H9 (cell line): ENCODE measurements at regions not wholly inside any gene's neighbourhood (a gene's known extent, or its start where the extent isn't known, plus 50 kb on each side); places are given as distances from the start of the nearest gene placed in this dataset.

Experiments
- DNase-seq: peaks from one replicate; pipeline ENCODE4 v3.0.0-alpha.2; 2017
- H2AFZ ChIP-seq: one replicate; pipeline ENCODE4 v1.6.1; 2013; ENCODE audit warnings: mild to moderate bottlenecking, low read length, control low read depth, moderate library complexity
- H2AK5ac ChIP-seq: 2 replicates; pipeline ENCODE4 v1.6.1; 2013; ENCODE audit warnings: low read length, control low read depth, mixed read lengths; ENCODE audit not compliant: insufficient read length
- H2BK120ac ChIP-seq: one replicate; pipeline ENCODE4 v1.6.1; 2013; ENCODE audit warnings: low read depth, mild to moderate bottlenecking, low read length, control low read depth, inconsistent platforms; ENCODE audit not compliant: poor library complexity, severe bottlenecking
- H2BK12ac ChIP-seq: 2 replicates; pipeline ENCODE4 v1.6.1; 2013; ENCODE audit warnings: low read length, control low read depth, mixed read lengths, low read depth; ENCODE audit not compliant: insufficient read length
- H2BK15ac ChIP-seq: 2 replicates; pipeline ENCODE4 v1.6.1; 2013; ENCODE audit warnings: low read depth, low read length, control low read depth
- H2BK20ac ChIP-seq: one replicate; pipeline ENCODE4 v1.6.1; 2013; ENCODE audit warnings: low read depth, mild to moderate bottlenecking, low read length, control low read depth, inconsistent platforms; ENCODE audit not compliant: poor library complexity, severe bottlenecking
- H2BK5ac ChIP-seq: 2 replicates; pipeline ENCODE4 v1.6.1; 2013; ENCODE audit warnings: low read length, control low read depth, mixed read lengths; ENCODE audit not compliant: insufficient read length
- H3K14ac ChIP-seq: 2 replicates; pipeline ENCODE4 v1.6.1; 2013; ENCODE audit warnings: low read length, control low read depth; ENCODE audit not compliant: insufficient read depth
- H3K18ac ChIP-seq: 2 replicates; pipeline ENCODE4 v1.6.1; 2013; ENCODE audit warnings: low read depth, mild to moderate bottlenecking, mixed read lengths, low read length, control low read depth; ENCODE audit not compliant: insufficient read length
- H3K23ac ChIP-seq: 2 replicates; pipeline ENCODE4 v1.6.1; 2013; ENCODE audit warnings: low read length, control low read depth, mixed read lengths, low read depth; ENCODE audit not compliant: insufficient read length
- H3K23me2 ChIP-seq: 2 replicates; pipeline ENCODE4 v1.6.1; 2013; ENCODE audit warnings: low read depth, mild to moderate bottlenecking, mixed read lengths, low read length, control low read depth; ENCODE audit not compliant: insufficient read length, poor library complexity, severe bottlenecking
- H3K27ac ChIP-seq: 2 replicates; pipeline ENCODE4 v1.5.1; 2013; ENCODE audit warnings: low read length, control low read depth, mixed read lengths, low read depth; ENCODE audit not compliant: insufficient read length
- H3K27me3 ChIP-seq: 2 replicates; pipeline ENCODE4 v1.6.1; 2013; ENCODE audit warnings: low read length, control low read depth, inconsistent platforms; ENCODE audit not compliant: insufficient read depth
- H3K4ac ChIP-seq: 2 replicates; pipeline ENCODE4 v1.6.1; 2013; ENCODE audit warnings: low read depth, mild to moderate bottlenecking, control low read depth, inconsistent platforms, low read length, moderate library complexity
- H3K4me1 ChIP-seq: 2 replicates; pipeline ENCODE4 v1.6.1; 2013; ENCODE audit warnings: low read length, control low read depth, inconsistent platforms; ENCODE audit not compliant: insufficient read depth
- H3K4me2 ChIP-seq: 2 replicates; pipeline ENCODE4 v1.6.1; 2013; ENCODE audit warnings: low read length, control low read depth, mixed read lengths; ENCODE audit not compliant: insufficient read length, insufficient read depth
- H3K56ac ChIP-seq: 2 replicates; pipeline ENCODE4 v1.6.1; 2013; ENCODE audit warnings: low read depth, mild to moderate bottlenecking, mixed read lengths, low read length, control low read depth; ENCODE audit not compliant: insufficient read length
- H3K79me1 ChIP-seq: 2 replicates; pipeline ENCODE4 v1.6.1; 2013; ENCODE audit warnings: low read depth, mild to moderate bottlenecking, moderate library complexity, low read length, control low read depth, inconsistent platforms; ENCODE audit not compliant: insufficient read depth, poor library complexity, severe bottlenecking
- H3K79me2 ChIP-seq: 2 replicates; pipeline ENCODE4 v1.6.1; 2013; ENCODE audit warnings: low read length, control low read depth, inconsistent platforms; ENCODE audit not compliant: insufficient read depth
- H3K9ac ChIP-seq: 2 replicates; pipeline ENCODE4 v1.6.1; 2013; ENCODE audit warnings: low read length, control low read depth, mixed read lengths; ENCODE audit not compliant: insufficient read length; ENCODE audit errors: extremely low read depth
- H3K9me3 ChIP-seq: one replicate; pipeline ENCODE4 v1.6.1; 2013; ENCODE audit warnings: low read depth, low read length, inconsistent platforms; ENCODE audit not compliant: control insufficient read depth
- H3T11ph ChIP-seq: one replicate; pipeline ENCODE4 v1.6.1; 2013; ENCODE audit warnings: mild to moderate bottlenecking, low read length, control low read depth, inconsistent platforms
- H4K20me1 ChIP-seq: one replicate; pipeline ENCODE4 v1.6.1; 2013; ENCODE audit not compliant: control insufficient read depth, insufficient read length, insufficient read depth
- H4K5ac ChIP-seq: 2 replicates; pipeline ENCODE4 v1.6.1; 2013; ENCODE audit warnings: low read depth, mild to moderate bottlenecking, mixed read lengths, low read length, control low read depth; ENCODE audit not compliant: insufficient read length
- H4K8ac ChIP-seq: replicated peaks from 2 replicates; pipeline ENCODE4 v1.6.1; 2013; ENCODE audit warnings: low read length, control low read depth, mixed read lengths, low read depth; ENCODE audit not compliant: insufficient read length
- H4K91ac ChIP-seq: 2 replicates; pipeline ENCODE4 v1.6.1; 2013; ENCODE audit warnings: low read depth, mild to moderate bottlenecking, moderate library complexity, mixed read lengths, low read length, control low read depth; ENCODE audit not compliant: insufficient read length
- H3K27ac Mint-ChIP-seq, 3 experiments: 2 replicates in 2 of 3; 3 replicates in 1 of 3; pipeline ENCODE4 v1.8.0; 2020 to 2021; ENCODE audit warnings: mixed read lengths in 3 of 3, mild to moderate bottlenecking in 1 of 3, moderate library complexity in 1 of 3
- H3K27me3 Mint-ChIP-seq: 2 replicates; pipeline ENCODE4 v1.8.0; 2021; ENCODE audit warnings: low read depth, mild to moderate bottlenecking, moderate library complexity, mixed read lengths
- H3K36me3 Mint-ChIP-seq, 3 experiments: 2 replicates in 2 of 3; 3 replicates in 1 of 3; pipeline ENCODE4 v1.8.0; 2020 to 2021; ENCODE audit warnings: low read depth in 3 of 3, mixed read lengths in 3 of 3; ENCODE audit not compliant: insufficient read depth in 1 of 3
- H3K4me1 Mint-ChIP-seq, 2 experiments: 2 replicates each; pipeline ENCODE4 v1.8.0; 2020; ENCODE audit warnings: mixed read lengths in 2 of 2
- H3K4me3 Mint-ChIP-seq, 2 experiments: 2 replicates in 1 of 2; 3 replicates in 1 of 2; pipeline ENCODE4 v1.8.0; 2020 to 2021; ENCODE audit warnings: mild to moderate bottlenecking in 2 of 2, mixed read lengths in 2 of 2, moderate library complexity in 1 of 2
- H3K9me3 Mint-ChIP-seq, 2 experiments: 2 replicates in 1 of 2; 3 replicates in 1 of 2; pipeline ENCODE4 v1.8.0; 2020; ENCODE audit warnings: mild to moderate bottlenecking in 2 of 2, mixed read lengths in 2 of 2, moderate library complexity in 1 of 2
- CTCF ChIP-seq: fragments of 200-600 bp; sonication (generic); conservative IDR thresholded peaks from 3 replicates; pipeline ENCODE4 v1.8.0; 2021; ENCODE audit warnings: antibody characterized with exemption, mild to moderate bottlenecking
- WGBS: extraction: QIAGEN DNeasy Blood & Tissue Kit; methylation state at CpG from one replicate; pipeline ENCODE4 v1.1.7; 2013; ENCODE audit warnings: missing lambda C conversion rate, low lambda C conversion rate, mixed read lengths; ENCODE audit not compliant: insufficient read length; ENCODE audit errors: extremely low coverage; 5-methylcytosine and 5-hydroxymethylcytosine counted together

- no peak overlapping the region for H3K27ac Mint-ChIP-seq
- no CpG with 5 or more reads among the region's 4 CpGs for WGBS
- H3K18ac ChIP-seq = no peak overlapping the region
- H2BK12ac ChIP-seq = no peak overlapping the region
- no peak overlapping the region for H3K14ac ChIP-seq
- no peak for DNase-seq
- no peak overlapping the region for H3K27ac ChIP-seq
- no peak overlapping the region for H2BK20ac ChIP-seq
- no peak overlapping the region for H2BK120ac ChIP-seq
- H3K56ac ChIP-seq = no peak overlapping the region
- H2AFZ ChIP-seq = no peak overlapping the region
- no peak overlapping the region for H4K8ac ChIP-seq
- H3K4me3 Mint-ChIP-seq = no peak overlapping the region
- no peak overlapping the region for H3K23ac ChIP-seq
- H2BK15ac ChIP-seq = no peak overlapping the region
- no peak overlapping the region for H3K4me2 ChIP-seq
- no peak overlapping the region for H2BK5ac ChIP-seq
- H3K4me1 Mint-ChIP-seq = no peaks in the 10 kb centered on the region
- H3K79me1 ChIP-seq = no peaks in the 10 kb centered on the region
- H3K9me3 ChIP-seq = no peaks in the 10 kb centered on the region
- no peaks in the 10 kb centered on the region for H3K27me3 ChIP-seq
- H2AK5ac ChIP-seq = no peak overlapping the region
- H3K9ac ChIP-seq = no peak overlapping the region
- H3K36me3 Mint-ChIP-seq = no peaks in the 10 kb centered on the region
- no peaks in the 10 kb centered on the region for H3K23me2 ChIP-seq
- H3K9me3 Mint-ChIP-seq = no peaks in the 10 kb centered on the region
- no peak overlapping the region for H4K5ac ChIP-seq
- no peaks in the 10 kb centered on the region for H4K20me1 ChIP-seq
- H3K4ac ChIP-seq = no peak overlapping the region
- no peak overlapping the region for H3T11ph ChIP-seq
- no peaks in the 10 kb centered on the region for H3K79me2 ChIP-seq
- no peak for TF ChIP-seq CTCF
- H3K27me3 Mint-ChIP-seq = no peaks in the 10 kb centered on the region
- no peak overlapping the region for H4K91ac ChIP-seq
- no peaks in the 10 kb centered on the region for H3K4me1 ChIP-seq
Measured at GRCh38 chr9:11414241-11414640, 801.4 kb upstream of the PTPRD start.
